H1 (cell line): ENCODE measurements at regions not wholly inside any gene's neighbourhood (a gene's known extent, or its start where the extent isn't known, plus 50 kb on each side); places are given as distances from the start of the nearest gene placed in this dataset.

Experiments used
- JUN ChIP-seq: IDR thresholded peaks from 2 replicates; pipeline ENCODE4 v1.6.1; 2011; ENCODE audit warnings: low read depth, mild to moderate bottlenecking, improper control_type of control experiment, low read length
- POLR2AphosphoS5 ChIP-seq: IDR thresholded peaks from 2 replicates; pipeline ENCODE4 v1.6.1; 2011; ENCODE audit warnings: low read depth, low read length

GRCh38 chr2:238973038-238973739 lies 125.3 kb downstream of the TWIST2 start:
- TF ChIP-seq JUN (no peak), POLR2AphosphoS5 (no peak)
